Mesodermal cell (in vitro differentiated cells): ENCODE measurements at regions not wholly inside any gene's neighbourhood (a gene's known extent, or its start where the extent isn't known, plus 50 kb on each side); places are given as distances from the start of the nearest gene placed in this dataset.
"Not testable (repeated sequence)": the region's sequence is repeated elsewhere in the genome, so short reads cannot be mapped to it uniquely, and the experiment has no call there.

Source experiments
- H3K27ac ChIP-seq: 2 replicates; pipeline ENCODE4 v1.7.0; 2013; ENCODE audit warnings: mild to moderate bottlenecking, low read depth, low read length, moderate library complexity; ENCODE audit not compliant: severe bottlenecking
- H3K36me3 ChIP-seq: 2 replicates; pipeline ENCODE4 v1.7.1; 2013; ENCODE audit warnings: mild to moderate bottlenecking, low read length, moderate library complexity; ENCODE audit not compliant: control insufficient read depth, insufficient read depth
- H3K4me1 ChIP-seq: one replicate; pipeline ENCODE4 v1.7.1; 2013; ENCODE audit warnings: mild to moderate bottlenecking, low read length; ENCODE audit not compliant: insufficient read depth, control insufficient read depth, poor library complexity, severe bottlenecking
- H3K4me3 ChIP-seq: 2 replicates; pipeline ENCODE4 v1.7.0; 2013; ENCODE audit warnings: low read length, control low read depth, mild to moderate bottlenecking; ENCODE audit not compliant: insufficient read depth, poor library complexity, severe bottlenecking; ENCODE audit errors: extremely low read depth
- H3K9me3 ChIP-seq: 2 replicates; pipeline ENCODE4 v1.7.1; 2013; ENCODE audit warnings: mild to moderate bottlenecking, low read length, moderate library complexity; ENCODE audit not compliant: control insufficient read depth
- WGBS, 2 experiments: methylation state at CpG; one replicate each; pipeline ENCODE4 v1.1.5; 2013; ENCODE audit warnings: missing lambda C conversion rate in 2 of 2; ENCODE audit not compliant: insufficient coverage in 2 of 2; 5-methylcytosine and 5-hydroxymethylcytosine counted together

GRCh38 chr6:85002847-85003246 lies 238.4 kb upstream of the TBX18 start:
- Histone ChIP-seq H3K36me3 (no peaks in the 10 kb centered on the region), H3K4me1 (no peaks in the 10 kb centered on the region), H3K27ac (no peak overlapping the region), H3K4me3 (no peak overlapping the region), H3K9me3 (no peaks in the 10 kb centered on the region)
- whole genome bisulfite sequencing, 2 experiments, result 79 to 93% methylated on average over 2 of the region's 3 CpGs

- Histone ChIP-seq H3K27ac (no peak overlapping the region), H3K4me3 (no peak overlapping the region), H3K9me3 (no peaks in the 10 kb centered on the region), H3K4me1 (no peaks in the 10 kb centered on the region), H3K36me3 (no peaks in the 10 kb centered on the region)
- 100% methylated on average over 1 of the region's 2 CpGs; no CpG with 5 or more reads in 1 of the 2 experiments for WGBS, 2 experiments
These were observed 235.6 kb upstream of the TBX18 start for GRCh38 chr6:85000001-85000400.

DNA sequence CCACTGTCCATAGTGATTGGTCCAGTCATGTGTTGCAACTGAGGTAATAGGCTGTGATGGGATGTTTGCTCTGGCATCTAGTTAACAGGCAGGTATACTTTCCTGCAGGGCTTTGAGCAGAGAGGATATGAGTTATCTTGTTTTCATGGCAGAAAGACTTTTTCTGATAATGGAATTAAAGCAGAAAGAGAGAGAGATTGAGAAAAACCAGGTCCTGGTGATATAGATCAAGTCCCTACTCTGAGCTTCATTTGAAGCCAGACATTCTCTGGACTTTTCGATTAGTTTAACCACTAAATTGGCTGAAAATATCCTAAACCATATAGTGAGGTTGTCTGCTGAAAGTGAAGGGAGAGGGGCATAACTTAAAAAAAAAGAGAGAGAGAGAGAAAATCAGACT lies 233.8 kb upstream of the TBX18 start:
- H3K4me3 ChIP-seq, result no peak overlapping the region
- WGBS, 2 experiments, result 100% methylated on average over 1 of the region's 1 CpG; no CpG with 5 or more reads in 1 of the 2 experiments
- H3K27ac ChIP-seq, result no peak overlapping the region
- H3K4me1 ChIP-seq, result no peaks in the 10 kb centered on the region
- H3K9me3 ChIP-seq, result no peaks in the 10 kb centered on the region
- H3K36me3 ChIP-seq, result no peaks in the 10 kb centered on the region

GRCh38 chr6:84988766-84989165 lies 224.4 kb upstream of the TBX18 start:
- H3K27ac ChIP-seq, H3K9me3 ChIP-seq, H3K4me3 ChIP-seq, H3K36me3 ChIP-seq, H3K4me1 ChIP-seq: not testable (repeated sequence)
- 36 to 60% methylated on average over 1 of the region's 1 CpG for WGBS, 2 experiments

GRCh38 chr6:84985490-84985889 lies 221.1 kb upstream of the TBX18 start:
- not testable (repeated sequence) for H3K36me3 ChIP-seq, H3K9me3 ChIP-seq, H3K27ac ChIP-seq, H3K4me3 ChIP-seq, H3K4me1 ChIP-seq
- WGBS, 2 experiments, result 100% methylated on average over 1 of the region's 3 CpGs; no CpG with 5 or more reads in 1 of the 2 experiments

DNA sequence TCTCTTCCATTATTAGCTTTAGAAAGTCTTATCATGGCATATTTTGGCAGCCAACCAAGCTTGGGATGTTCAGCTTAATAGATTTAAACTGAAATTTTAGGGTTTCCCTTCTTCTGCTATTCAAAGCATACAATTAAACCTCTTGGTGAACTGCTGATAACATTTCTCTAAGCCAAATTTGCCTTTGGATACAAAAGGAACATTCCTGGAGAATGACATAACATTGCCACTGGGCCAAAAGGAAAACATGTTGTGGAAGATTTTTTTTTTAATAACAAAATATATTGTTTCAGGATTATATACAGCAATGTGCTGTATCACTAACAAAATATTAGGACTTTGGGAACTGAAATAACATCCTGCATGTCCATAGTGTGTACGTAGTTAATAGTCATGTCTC lies 215.1 kb upstream of the TBX18 start:
- H3K4me1 ChIP-seq, result no peaks in the 10 kb centered on the region
- no peak overlapping the region for H3K27ac ChIP-seq
- no peaks in the 10 kb centered on the region for H3K9me3 ChIP-seq
- WGBS, 2 experiments, result no CpG with 5 or more reads among the region's 1 CpG
- no peaks in the 10 kb centered on the region for H3K36me3 ChIP-seq
- H3K4me3 ChIP-seq, result no peak overlapping the region

DNA sequence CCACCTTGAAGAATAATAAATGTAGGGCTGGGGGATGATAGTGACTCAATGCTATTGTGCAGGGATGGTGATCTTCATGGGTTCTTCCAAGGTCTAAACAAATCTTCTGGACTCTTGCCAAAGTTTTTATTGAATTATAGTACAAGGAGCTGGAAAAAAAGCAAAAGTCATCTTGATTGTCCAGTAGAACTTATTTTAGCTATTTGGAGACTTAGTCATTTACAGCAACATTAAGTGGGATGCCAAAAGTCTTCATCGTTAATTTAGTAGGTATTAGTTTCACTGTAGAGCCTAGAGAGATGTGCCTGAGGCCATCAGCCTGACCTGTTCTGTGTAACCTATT lies 212.9 kb upstream of the TBX18 start:
- no peaks in the 10 kb centered on the region for H3K36me3 ChIP-seq
- no peaks in the 10 kb centered on the region for H3K9me3 ChIP-seq
- no peak overlapping the region for H3K27ac ChIP-seq
- no peak overlapping the region for H3K4me3 ChIP-seq
- WGBS, 2 experiments, result 80 to 100% methylated on average over 1 of the region's 1 CpG
- H3K4me1 ChIP-seq, result no peaks in the 10 kb centered on the region

GRCh38 chr6:84976526-84977362 lies 212.3 kb upstream of the TBX18 start:
- H3K4me3 ChIP-seq, result no peak overlapping the region
- no peaks in the 10 kb centered on the region for H3K36me3 ChIP-seq
- no peak overlapping the region for H3K27ac ChIP-seq
- 83 to 87% methylated on average over 2 to 3 of the region's 4 CpGs for WGBS, 2 experiments
- no peaks in the 10 kb centered on the region for H3K4me1 ChIP-seq
- no peaks in the 10 kb centered on the region for H3K9me3 ChIP-seq

- Histone ChIP-seq H3K4me1 (no peaks in the 10 kb centered on the region), H3K36me3 (no peaks in the 10 kb centered on the region), H3K27ac (no peak overlapping the region), H3K9me3 (no peaks in the 10 kb centered on the region), H3K4me3 (no peak overlapping the region)
- WGBS, 2 experiments, result no CpG with 5 or more reads among the region's 1 CpG
These were observed 210.9 kb upstream of the TBX18 start for GRCh38 chr6:84975316-84975715.

DNA sequence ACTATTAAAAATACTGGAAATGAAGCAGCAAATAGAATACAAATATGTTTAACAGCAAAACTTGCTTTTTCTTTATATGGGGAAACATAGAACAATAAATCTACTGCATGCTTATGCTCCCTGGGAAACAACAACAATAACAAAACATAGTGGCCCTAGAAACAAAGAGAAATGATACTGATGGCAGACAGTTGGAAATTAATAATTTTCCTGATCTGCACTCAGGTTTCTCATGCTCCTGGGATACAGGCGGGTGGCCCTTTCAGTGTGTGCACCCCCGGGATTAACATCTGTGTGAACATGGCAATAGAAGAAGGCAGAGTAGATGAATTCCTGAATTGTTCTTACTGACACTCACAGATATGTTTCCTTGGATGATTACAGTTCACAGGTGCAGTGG lies 209.2 kb upstream of the TBX18 start:
- peaks cover under 1% of the 10 kb centered on the region for H3K9me3 ChIP-seq
- no peak overlapping the region for H3K27ac ChIP-seq
- H3K4me3 ChIP-seq, result no peak overlapping the region
- no peaks in the 10 kb centered on the region for H3K36me3 ChIP-seq
- WGBS, 2 experiments, result 86% methylated on average over 1 of the region's 2 CpGs; no CpG with 5 or more reads in 1 of the 2 experiments
- no peaks in the 10 kb centered on the region for H3K4me1 ChIP-seq

GRCh38 chr6:84967965-84968364 lies 203.6 kb upstream of the TBX18 start:
- no peak overlapping the region for H3K27ac ChIP-seq
- H3K4me3 ChIP-seq, result no peak overlapping the region
- H3K4me1 ChIP-seq, result no peaks in the 10 kb centered on the region
- 86 to 100% methylated on average over 3 to 6 of the region's 11 CpGs for WGBS, 2 experiments
- no peaks in the 10 kb centered on the region for H3K36me3 ChIP-seq
- H3K9me3 ChIP-seq, result peaks cover 10% of the 10 kb centered on the region
